Central memory CD8-positive, alpha-beta T cell (primary cell): ENCODE measurements at regions not wholly inside any gene's neighbourhood (a gene's known extent, or its start where the extent isn't known, plus 50 kb on each side); places are given as distances from the start of the nearest gene placed in this dataset.

ENCODE experiments used
- ATAC-seq: fragments of 150-1000 bp; cut with Tn5 transposase; replicated peaks from 2 replicates; pipeline ENCODE4 v1.10.0; 2022; ENCODE audit warnings: mild to moderate bottlenecking, moderate FRiP score, moderate number of reproducible peaks; ENCODE audit not compliant: poor library complexity, severe bottlenecking; ENCODE audit errors: extremely low read depth
- DNase-seq, 2 donors: peaks; one replicate each; pipeline ENCODE4 v3.0.0; 2021; ENCODE audit warnings: low spot score in 2 of 2
- H3K27ac Mint-ChIP-seq: one replicate; pipeline ENCODE4 v1.8.0; 2022; ENCODE audit warnings: low read depth, mild to moderate bottlenecking, moderate library complexity, mixed read lengths
- H3K27me3 Mint-ChIP-seq: one replicate; pipeline ENCODE4 v1.8.0; 2022; ENCODE audit warnings: mixed read lengths
- H3K36me3 Mint-ChIP-seq: one replicate; pipeline ENCODE4 v1.8.0; 2022; ENCODE audit warnings: mild to moderate bottlenecking, moderate library complexity, mixed read lengths; ENCODE audit not compliant: insufficient read depth
- H3K4me1 Mint-ChIP-seq: one replicate; pipeline ENCODE4 v1.8.0; 2022; ENCODE audit warnings: mixed read lengths
- H3K4me3 Mint-ChIP-seq: one replicate; pipeline ENCODE4 v1.8.0; 2022; ENCODE audit warnings: mild to moderate bottlenecking, moderate library complexity, mixed read lengths
- H3K9me3 Mint-ChIP-seq: one replicate; pipeline ENCODE4 v1.8.0; 2022; ENCODE audit warnings: mixed read lengths

DNA sequence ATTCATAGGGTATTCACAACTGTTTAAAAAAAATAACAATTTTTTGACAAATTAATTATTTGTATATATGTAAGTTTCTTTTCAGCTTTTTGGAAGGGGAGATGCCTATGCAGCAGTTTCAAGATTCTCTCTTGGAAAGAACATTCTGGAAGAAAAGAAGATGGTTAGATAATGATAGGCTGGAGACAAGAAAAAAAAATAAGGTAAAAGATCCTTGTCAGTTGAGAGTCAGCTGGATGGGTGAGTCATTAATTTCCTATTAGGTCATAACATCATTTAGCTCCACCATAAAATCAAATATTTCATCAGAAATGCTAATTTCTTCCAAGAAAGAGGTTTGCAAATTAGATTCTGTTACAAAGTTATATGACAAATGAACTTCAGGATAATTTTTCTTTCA lies 880.4 kb downstream of the EPHA7 start:
- no peak for DNase-seq

DNA sequence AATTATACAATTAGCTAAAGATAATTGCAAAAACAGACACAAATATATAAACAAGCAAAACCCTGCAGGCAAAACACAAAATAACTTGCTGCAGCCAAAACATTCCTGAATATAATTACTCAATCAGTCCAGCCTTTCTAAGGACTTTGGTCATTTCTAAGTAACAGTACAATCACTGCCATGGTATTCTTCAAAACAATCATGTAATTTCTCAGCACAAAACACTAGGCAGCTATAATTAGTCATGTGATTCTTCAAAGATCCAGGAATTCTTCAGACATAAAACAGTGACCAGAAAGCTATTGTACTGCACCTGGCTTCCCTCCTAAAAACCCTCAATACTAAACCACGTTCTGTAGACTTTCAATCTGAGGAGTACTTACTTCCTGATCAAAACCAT lies 881.1 kb downstream of the EPHA7 start:
- H3K27ac Mint-ChIP-seq = no peak overlapping the region
- DNase-seq = no peak
- peaks cover 11% of the 10 kb centered on the region for H3K9me3 Mint-ChIP-seq
- ATAC-seq = no peak
- no peaks in the 10 kb centered on the region for H3K4me1 Mint-ChIP-seq
- H3K36me3 Mint-ChIP-seq = no peaks in the 10 kb centered on the region
- no peaks in the 10 kb centered on the region for H3K27me3 Mint-ChIP-seq
- no peak overlapping the region for H3K4me3 Mint-ChIP-seq

More for the DNA sequence above, 880.4 kb downstream of the EPHA7 start:
- ATAC-seq = no peak
- H3K27me3 Mint-ChIP-seq = no peaks in the 10 kb centered on the region
- no peaks in the 10 kb centered on the region for H3K36me3 Mint-ChIP-seq
- H3K4me1 Mint-ChIP-seq = no peaks in the 10 kb centered on the region
- H3K4me3 Mint-ChIP-seq = no peak overlapping the region
- peaks cover 11% of the 10 kb centered on the region for H3K9me3 Mint-ChIP-seq
- no peak overlapping the region for H3K27ac Mint-ChIP-seq

DNA sequence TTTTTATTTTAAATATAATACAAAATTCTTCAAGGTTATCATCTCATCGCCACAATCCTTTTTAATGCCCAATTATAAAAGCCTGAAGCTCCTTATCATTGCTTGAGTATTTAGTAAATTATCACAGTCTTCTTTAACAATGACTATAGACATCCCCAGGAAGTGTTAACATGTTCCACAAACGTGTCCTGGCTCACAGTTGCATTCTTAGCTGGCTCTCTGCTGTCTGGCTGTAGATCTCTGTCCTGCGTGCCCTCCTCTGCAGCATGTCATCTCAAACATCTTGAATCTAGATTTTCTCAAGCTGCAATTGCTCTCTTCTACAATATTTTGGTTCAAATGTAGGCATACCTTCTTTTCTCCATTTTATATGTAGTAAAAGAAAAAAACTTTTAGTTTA lies 885.2 kb downstream of the EPHA7 start:
- Mint-ChIP-seq H3K9me3 (peaks cover 22% of the 10 kb centered on the region), H3K4me1 (no peaks in the 10 kb centered on the region), H3K27ac (no peak overlapping the region), H3K36me3 (no peaks in the 10 kb centered on the region), H3K27me3 (no peaks in the 10 kb centered on the region), H3K4me3 (no peak overlapping the region)
- DNase-seq (no peak), ATAC-seq (no peak)

GRCh38 chr6:92522589-92522988 lies 896.8 kb downstream of the EPHA7 start:
- ATAC-seq = no peak
- H3K27ac Mint-ChIP-seq = no peak overlapping the region
- H3K36me3 Mint-ChIP-seq = no peaks in the 10 kb centered on the region
- no peaks in the 10 kb centered on the region for H3K4me1 Mint-ChIP-seq
- no peaks in the 10 kb centered on the region for H3K27me3 Mint-ChIP-seq
- H3K4me3 Mint-ChIP-seq = no peak overlapping the region
- H3K9me3 Mint-ChIP-seq = peaks cover 25% of the 10 kb centered on the region
- no peak for DNase-seq

GRCh38 chr6:92521553-92521952 lies 897.8 kb downstream of the EPHA7 start:
- no peak overlapping the region for H3K4me3 Mint-ChIP-seq
- H3K27ac Mint-ChIP-seq = no peak overlapping the region
- DNase-seq (no peak), ATAC-seq (no peak)
- H3K36me3 Mint-ChIP-seq = no peaks in the 10 kb centered on the region
- H3K9me3 Mint-ChIP-seq = peaks cover 19% of the 10 kb centered on the region
- H3K27me3 Mint-ChIP-seq = no peaks in the 10 kb centered on the region
- no peaks in the 10 kb centered on the region for H3K4me1 Mint-ChIP-seq

GRCh38 chr6:92510137-92510536 lies 909.2 kb downstream of the EPHA7 start:
- ATAC-seq = no peak
- Mint-ChIP-seq H3K4me1 (no peaks in the 10 kb centered on the region), H3K27ac (no peak overlapping the region), H3K9me3 (peaks cover 39% of the 10 kb centered on the region), H3K36me3 (no peaks in the 10 kb centered on the region), H3K4me3 (no peak overlapping the region), H3K27me3 (no peaks in the 10 kb centered on the region)
- no peak for DNase-seq

GRCh38 chr6:92507552-92507951 lies 911.8 kb downstream of the EPHA7 start:
- no peak overlapping the region for H3K27ac Mint-ChIP-seq
- no peak for ATAC-seq
- no peaks in the 10 kb centered on the region for H3K36me3 Mint-ChIP-seq
- H3K4me3 Mint-ChIP-seq = no peak overlapping the region
- H3K4me1 Mint-ChIP-seq = no peaks in the 10 kb centered on the region
- H3K9me3 Mint-ChIP-seq = peaks cover 37% of the 10 kb centered on the region
- DNase-seq = no peak
- no peaks in the 10 kb centered on the region for H3K27me3 Mint-ChIP-seq

GRCh38 chr6:92504509-92504908 lies 914.9 kb downstream of the EPHA7 start:
- H3K4me3 Mint-ChIP-seq = no peak overlapping the region
- H3K4me1 Mint-ChIP-seq = no peaks in the 10 kb centered on the region
- DNase-seq (no peak), ATAC-seq (no peak)
- H3K9me3 Mint-ChIP-seq = peaks cover 29% of the 10 kb centered on the region
- no peaks in the 10 kb centered on the region for H3K36me3 Mint-ChIP-seq
- H3K27me3 Mint-ChIP-seq = no peaks in the 10 kb centered on the region
- H3K27ac Mint-ChIP-seq = no peak overlapping the region

DNA sequence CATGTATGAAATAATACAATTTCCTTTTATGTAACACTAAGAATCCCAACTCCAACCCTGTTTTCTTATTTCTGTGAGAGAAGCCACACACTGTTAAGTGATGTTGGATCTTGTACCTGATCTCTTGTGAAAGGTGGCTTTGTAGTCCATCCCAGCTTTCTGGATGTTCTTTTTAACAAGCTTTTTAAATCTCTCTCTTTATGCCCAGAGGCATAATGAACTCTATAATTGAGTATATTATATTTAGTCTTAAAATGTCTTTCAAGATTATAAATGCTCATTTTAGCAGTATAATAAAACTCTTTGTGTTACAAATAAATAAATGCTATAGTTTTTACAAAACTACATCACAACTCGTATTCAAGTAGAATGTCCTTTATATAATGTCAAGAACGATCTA lies 922.1 kb downstream of the EPHA7 start:
- no peak for DNase-seq
- no peak for ATAC-seq
- peaks cover 5% of the 10 kb centered on the region for H3K9me3 Mint-ChIP-seq
- no peak overlapping the region for H3K27ac Mint-ChIP-seq
- no peak overlapping the region for H3K4me3 Mint-ChIP-seq
- no peaks in the 10 kb centered on the region for H3K27me3 Mint-ChIP-seq
- H3K4me1 Mint-ChIP-seq = no peaks in the 10 kb centered on the region
- no peaks in the 10 kb centered on the region for H3K36me3 Mint-ChIP-seq

DNA sequence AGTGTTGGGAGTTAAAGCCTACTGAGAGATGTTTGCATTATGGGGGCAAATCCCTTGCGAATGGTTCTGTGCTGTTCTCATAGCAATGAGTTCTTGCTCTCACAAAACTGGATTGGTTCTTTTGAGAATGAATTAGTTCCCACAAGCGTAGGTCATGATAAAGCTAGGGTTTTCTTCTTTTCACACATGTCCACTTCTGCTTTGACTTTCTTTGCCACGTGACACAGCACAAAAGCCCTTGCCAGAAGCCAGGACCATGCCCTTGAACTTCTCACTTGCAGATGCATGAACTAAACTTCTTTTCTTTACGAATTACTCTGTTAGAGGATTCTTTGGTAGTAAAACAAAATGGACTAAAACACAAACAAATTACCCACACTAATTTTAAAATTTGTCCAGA lies 922.8 kb downstream of the EPHA7 start:
- ATAC-seq = no peak
- Mint-ChIP-seq H3K4me3 (no peak overlapping the region), H3K4me1 (no peaks in the 10 kb centered on the region), H3K27ac (no peak overlapping the region), H3K27me3 (no peaks in the 10 kb centered on the region), H3K36me3 (peaks cover under 1% of the 10 kb centered on the region), H3K9me3 (peaks cover 5% of the 10 kb centered on the region)
- DNase-seq = no peak

DNA sequence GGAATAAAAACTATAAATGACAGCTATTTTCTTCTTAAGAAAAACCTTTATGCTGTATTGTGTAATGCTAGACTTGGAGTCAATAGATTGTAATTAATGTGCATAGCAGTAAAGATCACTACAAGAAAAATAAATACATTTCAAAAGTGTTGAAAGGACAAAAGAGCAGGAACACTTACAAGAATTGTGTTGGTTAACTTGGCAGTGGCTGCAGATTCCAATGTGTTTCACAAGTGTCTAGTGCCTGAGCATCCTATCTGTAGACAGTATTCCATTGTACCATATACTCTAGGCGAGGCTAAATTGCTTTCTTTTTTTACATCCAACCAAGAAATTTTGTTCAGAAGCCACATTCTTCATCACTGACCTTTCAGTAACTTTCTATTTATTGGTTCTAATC lies 924.1 kb downstream of the EPHA7 start:
- no peaks in the 10 kb centered on the region for H3K27me3 Mint-ChIP-seq
- no peak overlapping the region for H3K27ac Mint-ChIP-seq
- peaks cover under 1% of the 10 kb centered on the region for H3K9me3 Mint-ChIP-seq
- peaks cover 3% of the 10 kb centered on the region for H3K36me3 Mint-ChIP-seq
- ATAC-seq (no peak), DNase-seq (no peak)
- no peak overlapping the region for H3K4me3 Mint-ChIP-seq
- H3K4me1 Mint-ChIP-seq = no peaks in the 10 kb centered on the region

DNA sequence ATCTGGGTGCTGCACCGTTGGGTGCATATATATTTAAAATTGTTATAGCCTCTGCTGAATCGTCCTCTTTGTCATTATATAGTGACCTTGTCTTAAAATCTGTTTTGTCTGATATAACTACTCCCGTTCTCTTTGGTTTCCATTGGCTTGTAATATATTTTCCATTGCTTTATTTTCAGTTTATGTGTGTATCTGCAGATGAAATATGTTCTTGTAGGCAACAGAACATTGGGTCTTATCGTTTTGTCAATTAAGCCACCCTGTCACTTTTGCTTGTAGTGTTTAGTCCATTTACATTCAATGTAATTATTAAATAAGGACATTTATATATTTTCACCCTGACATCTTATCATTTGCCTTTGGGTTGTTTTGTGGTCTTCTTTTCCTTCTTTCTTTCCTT lies 933.9 kb downstream of the EPHA7 start:
- no peak overlapping the region for H3K4me3 Mint-ChIP-seq
- no peaks in the 10 kb centered on the region for H3K27me3 Mint-ChIP-seq
- ATAC-seq = no peak
- H3K4me1 Mint-ChIP-seq = no peaks in the 10 kb centered on the region
- H3K36me3 Mint-ChIP-seq = no peaks in the 10 kb centered on the region
- DNase-seq = no peak
- peaks cover 30% of the 10 kb centered on the region for H3K9me3 Mint-ChIP-seq
- H3K27ac Mint-ChIP-seq = no peak overlapping the region

GRCh38 chr6:92479831-92480230 lies 939.5 kb downstream of the EPHA7 start:
- peaks cover 12% of the 10 kb centered on the region for H3K9me3 Mint-ChIP-seq
- no peak for DNase-seq
- no peak for ATAC-seq
- no peak overlapping the region for H3K27ac Mint-ChIP-seq
- no peak overlapping the region for H3K4me3 Mint-ChIP-seq
- H3K4me1 Mint-ChIP-seq = no peaks in the 10 kb centered on the region
- no peaks in the 10 kb centered on the region for H3K36me3 Mint-ChIP-seq
- no peaks in the 10 kb centered on the region for H3K27me3 Mint-ChIP-seq

- no peak overlapping the region for H3K27ac Mint-ChIP-seq
- DNase-seq = no peak
- no peaks in the 10 kb centered on the region for H3K27me3 Mint-ChIP-seq
- H3K4me1 Mint-ChIP-seq = no peaks in the 10 kb centered on the region
- H3K4me3 Mint-ChIP-seq = no peak overlapping the region
- no peak for ATAC-seq
- H3K36me3 Mint-ChIP-seq = no peaks in the 10 kb centered on the region
- peaks cover 9% of the 10 kb centered on the region for H3K9me3 Mint-ChIP-seq
Measured at GRCh38 chr6:92473056-92473455, 946.3 kb downstream of the EPHA7 start.
